ENCODE measurements at regions not wholly inside any gene's neighbourhood (a gene's known extent, or its start where the extent isn't known, plus 50 kb on each side); places are given as distances from the start of the nearest gene placed in this dataset.
A peak's percentile ranks its signal among the peaks of the same experiment; 100 is the strongest.

DNA sequence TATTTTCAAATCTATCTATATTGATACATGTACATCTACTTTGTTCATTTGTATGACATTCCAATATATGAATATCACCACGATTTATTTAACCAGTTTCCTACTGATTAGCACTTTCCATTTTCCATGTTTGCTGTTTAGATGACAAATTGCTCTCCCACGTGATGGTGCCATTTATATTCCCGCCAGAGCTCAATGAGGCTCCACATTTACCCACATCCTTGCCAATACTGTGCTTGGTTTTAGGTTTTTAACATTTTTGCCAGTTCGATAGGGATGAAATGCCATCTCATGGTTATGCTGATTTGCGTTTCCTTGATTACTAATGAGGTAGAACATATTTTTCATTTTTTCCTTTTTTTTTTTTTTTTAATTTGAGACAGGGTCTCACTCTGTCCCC, 86.7 kb upstream of the TRIM2 start:
- Histone ChIP-seq H3K4me2 (ENCODE audit: low read length) (no peak overlapping the region), H4K12ac (ENCODE audit: low read depth, low read length) (no peak overlapping the region), H2BK12ac (ENCODE audit: low read length) (no peak overlapping the region), H2BK5ac (ENCODE audit: low read depth, low read length, poor library complexity) (no peak overlapping the region), H3K9ac (ENCODE audit: low read length) (no peak overlapping the region), H3K27ac (ENCODE audit: low read depth, low read length) (no peak overlapping the region), H4K91ac (ENCODE audit: low read depth, low read length) (no peak overlapping the region), H3K9me3 (ENCODE audit: insufficient read depth, low read depth, low read length) (no peaks in the 10 kb centered on the region), H3K4me3 (ENCODE audit: low read depth, low read length) (no peak overlapping the region), H3K79me1 (ENCODE audit: low read length) (no peaks in the 10 kb centered on the region), H3K27me3 (ENCODE audit: insufficient read depth, low read length) (no peaks in the 10 kb centered on the region), H4K8ac (ENCODE audit: low read depth, low read length) (no peak overlapping the region), H3K36me3 (ENCODE audit: control insufficient read depth in 1 of 2, insufficient read depth in 2 of 2, low read length in 2 of 2) (no peaks in the 10 kb centered on the region), H2AFZ (ENCODE audit: insufficient read depth, low read length, poor library complexity) (no peak overlapping the region), H3K23ac (ENCODE audit: low read length) (no peak overlapping the region), H3K18ac (ENCODE audit: low read length) (no peak overlapping the region), H3K4ac (ENCODE audit: low read depth, low read length) (no peak overlapping the region), H3K79me2 (ENCODE audit: control insufficient read depth, insufficient read depth, low read length, poor library complexity) (no peaks in the 10 kb centered on the region), H2BK120ac (ENCODE audit: insufficient read depth, low read length, poor library complexity) (no peak overlapping the region), H2AK5ac (ENCODE audit: low read length) (no peak overlapping the region), H3K4me1 (ENCODE audit: control insufficient read depth in 1 of 2, insufficient read depth in 2 of 2, low read length in 2 of 2) (no peaks in the 10 kb centered on the region), H3K14ac (ENCODE audit: low read length) (no peak overlapping the region)
- no peak for DNase-seq
- no CpG with 5 or more reads among the region's 5 CpGs for WGBS (ENCODE audit: extremely low coverage, insufficient coverage, insufficient read length)

DNA sequence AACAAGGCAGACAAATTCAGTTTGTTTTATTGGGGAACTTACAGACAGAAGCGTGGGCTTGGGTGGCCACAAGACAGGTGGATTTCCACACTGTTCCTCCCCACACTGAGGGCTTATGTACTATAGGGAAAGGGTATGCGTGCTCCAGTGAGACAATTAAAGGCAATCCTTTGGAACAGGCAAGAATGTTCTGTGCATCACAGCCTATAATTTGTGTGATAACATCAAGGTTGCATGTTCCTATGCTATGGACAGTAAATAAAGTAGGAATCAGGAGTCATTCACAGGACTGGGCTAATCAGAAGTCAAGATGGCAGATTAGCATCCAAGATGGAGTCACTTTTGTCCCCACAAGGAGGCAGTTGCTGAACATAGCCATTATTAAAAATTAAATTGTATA, 84.6 kb upstream of the TRIM2 start:
- no peak overlapping the region for H2AK5ac ChIP-seq (ENCODE audit: low read length)

DNA sequence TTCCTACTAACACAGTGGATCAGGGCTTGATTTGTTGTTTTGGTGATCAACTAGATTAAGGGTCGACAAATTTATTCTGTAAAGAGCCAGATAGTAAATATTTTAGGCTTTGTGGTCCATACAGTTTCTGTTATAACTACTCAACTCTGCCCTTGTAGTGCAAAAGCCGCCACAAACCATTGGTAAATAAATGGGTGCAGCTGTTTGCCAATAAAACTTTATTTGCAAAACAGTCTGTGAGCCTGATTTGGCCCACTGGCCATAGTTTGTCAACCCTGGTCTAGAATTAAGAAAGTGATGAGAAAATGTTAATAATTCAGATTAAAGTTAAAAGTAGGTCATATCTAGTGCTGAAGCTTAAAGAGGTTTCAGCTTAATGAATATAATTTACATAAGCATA, 84.0 kb upstream of the TRIM2 start:
- no peak overlapping the region for H3K4me3 ChIP-seq (ENCODE audit: low read depth, low read length)
- H3K79me2 ChIP-seq (ENCODE audit: control insufficient read depth, insufficient read depth, low read length, poor library complexity): no peaks in the 10 kb centered on the region
- no peak overlapping the region for H3K14ac ChIP-seq (ENCODE audit: low read length)
- H4K91ac ChIP-seq (ENCODE audit: low read depth, low read length): no peak overlapping the region
- H3K18ac ChIP-seq (ENCODE audit: low read length): no peak overlapping the region
- H3K27ac ChIP-seq (ENCODE audit: low read depth, low read length): no peak overlapping the region
- DNase-seq: no peak
- no peak overlapping the region for H4K8ac ChIP-seq (ENCODE audit: low read depth, low read length)
- H3K79me1 ChIP-seq (ENCODE audit: low read length): no peaks in the 10 kb centered on the region
- no peaks in the 10 kb centered on the region for H3K9me3 ChIP-seq (ENCODE audit: insufficient read depth, low read depth, low read length)
- no peak overlapping the region for H3K4me2 ChIP-seq (ENCODE audit: low read length)
- H3K4me1 ChIP-seq (ENCODE audit: control insufficient read depth in 1 of 2, insufficient read depth in 2 of 2, low read length in 2 of 2): no peaks in the 10 kb centered on the region
- no peak overlapping the region for H2AFZ ChIP-seq (ENCODE audit: insufficient read depth, low read length, poor library complexity)
- H4K12ac ChIP-seq (ENCODE audit: low read depth, low read length): no peak overlapping the region
- H2BK12ac ChIP-seq (ENCODE audit: low read length): no peak overlapping the region
- H2BK120ac ChIP-seq (ENCODE audit: insufficient read depth, low read length, poor library complexity): no peak overlapping the region
- no peaks in the 10 kb centered on the region for H3K27me3 ChIP-seq (ENCODE audit: insufficient read depth, low read length)
- no CpG with 5 or more reads among the region's 2 CpGs for WGBS (ENCODE audit: extremely low coverage, insufficient coverage, insufficient read length)
- H3K4ac ChIP-seq (ENCODE audit: low read depth, low read length): no peak overlapping the region
- H3K9ac ChIP-seq (ENCODE audit: low read length): no peak overlapping the region
- H3K23ac ChIP-seq (ENCODE audit: low read length): no peak overlapping the region
- H3K36me3 ChIP-seq (ENCODE audit: control insufficient read depth in 1 of 2, insufficient read depth in 2 of 2, low read length in 2 of 2): no peaks in the 10 kb centered on the region
- H2BK5ac ChIP-seq (ENCODE audit: low read depth, low read length, poor library complexity): no peak overlapping the region
- no peak overlapping the region for H2AK5ac ChIP-seq (ENCODE audit: low read length)

More for the DNA sequence above, 84.6 kb upstream of the TRIM2 start:
- H2BK120ac ChIP-seq (ENCODE audit: insufficient read depth, low read length, poor library complexity): no peak overlapping the region
- H4K8ac ChIP-seq (ENCODE audit: low read depth, low read length): no peak overlapping the region
- no peak overlapping the region for H3K14ac ChIP-seq (ENCODE audit: low read length)
- H3K79me1 ChIP-seq (ENCODE audit: low read length): no peaks in the 10 kb centered on the region
- no peaks in the 10 kb centered on the region for H3K79me2 ChIP-seq (ENCODE audit: control insufficient read depth, insufficient read depth, low read length, poor library complexity)
- H3K9me3 ChIP-seq (ENCODE audit: insufficient read depth, low read depth, low read length): no peaks in the 10 kb centered on the region
- H3K23ac ChIP-seq (ENCODE audit: low read length): no peak overlapping the region
- H3K4me1 ChIP-seq (ENCODE audit: control insufficient read depth in 1 of 2, insufficient read depth in 2 of 2, low read length in 2 of 2): no peaks in the 10 kb centered on the region
- H2AFZ ChIP-seq (ENCODE audit: insufficient read depth, low read length, poor library complexity): no peak overlapping the region
- H4K12ac ChIP-seq (ENCODE audit: low read depth, low read length): no peak overlapping the region
- no peaks in the 10 kb centered on the region for H3K36me3 ChIP-seq (ENCODE audit: control insufficient read depth in 1 of 2, insufficient read depth in 2 of 2, low read length in 2 of 2)
- no peak overlapping the region for H3K18ac ChIP-seq (ENCODE audit: low read length)
- no peak overlapping the region for H3K4me3 ChIP-seq (ENCODE audit: low read depth, low read length)
- no peak overlapping the region for H3K4ac ChIP-seq (ENCODE audit: low read depth, low read length)
- no peak overlapping the region for H4K91ac ChIP-seq (ENCODE audit: low read depth, low read length)
- H3K27me3 ChIP-seq (ENCODE audit: insufficient read depth, low read length): no peaks in the 10 kb centered on the region
- no peak overlapping the region for H3K9ac ChIP-seq (ENCODE audit: low read length)
- WGBS (ENCODE audit: extremely low coverage, insufficient coverage, insufficient read length): no CpG with 5 or more reads among the region's 2 CpGs
- H2BK5ac ChIP-seq (ENCODE audit: low read depth, low read length, poor library complexity): no peak overlapping the region
- no peak overlapping the region for H3K4me2 ChIP-seq (ENCODE audit: low read length)
- peak; percentile 33 to 68 for DNase-seq
- H2BK12ac ChIP-seq (ENCODE audit: low read length): no peak overlapping the region
- no peak overlapping the region for H3K27ac ChIP-seq (ENCODE audit: low read depth, low read length)

DNA sequence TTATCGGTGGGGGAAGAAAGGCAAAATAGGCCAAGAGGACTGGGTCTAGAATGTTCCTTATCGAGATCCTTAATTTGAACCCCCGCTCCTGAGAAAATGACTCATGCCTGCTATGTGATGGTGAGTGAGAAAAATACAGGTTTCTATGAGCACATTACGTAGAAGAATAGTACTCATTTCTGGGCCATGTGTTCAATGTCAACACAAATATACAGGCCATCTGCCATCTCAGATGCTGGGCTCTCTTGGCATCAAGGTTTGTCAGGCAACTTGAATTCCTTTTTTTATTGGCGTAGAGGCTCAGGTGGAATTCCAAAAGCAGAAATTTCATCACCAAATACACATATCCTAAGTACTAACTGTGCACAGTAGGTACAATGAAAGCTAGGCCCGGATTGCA, 81.4 kb upstream of the TRIM2 start:
- no peak overlapping the region for H3K14ac ChIP-seq (ENCODE audit: low read length)
- no peak overlapping the region for H3K18ac ChIP-seq (ENCODE audit: low read length)
- no peaks in the 10 kb centered on the region for H3K79me1 ChIP-seq (ENCODE audit: low read length)
- no peaks in the 10 kb centered on the region for H3K9me3 ChIP-seq (ENCODE audit: insufficient read depth, low read depth, low read length)
- no peak overlapping the region for H2BK5ac ChIP-seq (ENCODE audit: low read depth, low read length, poor library complexity)
- H3K4me3 ChIP-seq (ENCODE audit: low read depth, low read length): no peak overlapping the region
- H3K23ac ChIP-seq (ENCODE audit: low read length): no peak overlapping the region
- DNase-seq: peak; percentile 47 to 56
- H2BK120ac ChIP-seq (ENCODE audit: insufficient read depth, low read length, poor library complexity): no peak overlapping the region
- no peak overlapping the region for H3K4ac ChIP-seq (ENCODE audit: low read depth, low read length)
- no peak overlapping the region for H4K8ac ChIP-seq (ENCODE audit: low read depth, low read length)
- H2AFZ ChIP-seq (ENCODE audit: insufficient read depth, low read length, poor library complexity): no peak overlapping the region
- H3K27ac ChIP-seq (ENCODE audit: low read depth, low read length): no peak overlapping the region
- no peaks in the 10 kb centered on the region for H3K27me3 ChIP-seq (ENCODE audit: insufficient read depth, low read length)
- no peak overlapping the region for H4K91ac ChIP-seq (ENCODE audit: low read depth, low read length)
- H3K36me3 ChIP-seq (ENCODE audit: control insufficient read depth in 1 of 2, insufficient read depth in 2 of 2, low read length in 2 of 2): no peaks in the 10 kb centered on the region
- H2BK12ac ChIP-seq (ENCODE audit: low read length): no peak overlapping the region
- H3K79me2 ChIP-seq (ENCODE audit: control insufficient read depth, insufficient read depth, low read length, poor library complexity): no peaks in the 10 kb centered on the region
- no peak overlapping the region for H3K4me2 ChIP-seq (ENCODE audit: low read length)
- no peak overlapping the region for H2AK5ac ChIP-seq (ENCODE audit: low read length)
- H3K9ac ChIP-seq (ENCODE audit: low read length): no peak overlapping the region
- H4K12ac ChIP-seq (ENCODE audit: low read depth, low read length): no peak overlapping the region
- no CpG with 5 or more reads among the region's 6 CpGs for WGBS (ENCODE audit: extremely low coverage, insufficient coverage, insufficient read length)
- no peaks in the 10 kb centered on the region for H3K4me1 ChIP-seq (ENCODE audit: control insufficient read depth in 1 of 2, insufficient read depth in 2 of 2, low read length in 2 of 2)
